GM19099 (cell line): ENCODE measurements at regions not wholly inside any gene's neighbourhood (a gene's known extent, or its start where the extent isn't known, plus 50 kb on each side); places are given as distances from the start of the nearest gene placed in this dataset.

ENCODE experiments used
- POLR2A ChIP-seq: IDR thresholded peaks from 3 replicates; pipeline ENCODE4 v1.6.1; 2011; ENCODE audit warnings: low read depth; ENCODE audit not compliant: insufficient read length; ENCODE audit errors: extremely low read depth

DNA sequence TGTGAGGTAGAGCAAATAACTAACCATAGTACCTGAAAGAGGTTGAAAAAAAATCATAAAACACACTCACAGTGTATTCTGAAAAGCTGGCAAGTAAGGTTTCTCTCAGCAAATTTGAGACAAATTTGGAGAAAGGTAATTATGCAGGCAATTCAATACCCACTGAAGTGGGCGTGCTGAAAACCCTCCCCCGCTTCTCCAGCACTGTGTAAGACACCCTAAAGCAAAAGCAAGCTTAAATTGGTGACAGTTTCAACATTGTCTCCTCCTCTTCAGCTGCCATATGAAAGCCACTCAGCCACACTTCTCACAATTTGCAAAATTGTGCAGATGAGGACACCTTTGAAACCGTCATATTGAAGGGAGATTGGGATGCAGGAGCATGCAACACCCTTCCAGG is 322.3 kb upstream of the CDH6 start:
- no peak for TF ChIP-seq POLR2A

DNA sequence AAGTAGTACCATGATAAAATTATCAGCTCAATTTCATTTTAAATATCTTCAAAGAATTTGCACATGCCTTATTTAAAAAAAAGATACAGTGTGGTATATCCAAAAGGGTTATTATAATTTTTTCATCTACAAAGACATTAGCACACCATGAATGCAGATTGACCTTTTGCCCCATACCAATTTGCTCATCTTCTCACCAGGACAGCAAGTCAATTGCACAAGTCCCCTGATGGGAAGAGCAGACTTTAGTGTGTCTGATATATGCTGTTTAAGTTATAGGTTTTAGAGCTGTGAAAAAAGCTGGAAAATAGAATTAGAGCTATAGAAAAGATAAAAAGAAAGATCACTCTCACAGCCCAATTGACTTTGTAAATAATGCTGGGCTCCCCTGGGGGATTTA is 325.8 kb upstream of the CDH6 start:
- TF ChIP-seq POLR2A, result no peak

DNA sequence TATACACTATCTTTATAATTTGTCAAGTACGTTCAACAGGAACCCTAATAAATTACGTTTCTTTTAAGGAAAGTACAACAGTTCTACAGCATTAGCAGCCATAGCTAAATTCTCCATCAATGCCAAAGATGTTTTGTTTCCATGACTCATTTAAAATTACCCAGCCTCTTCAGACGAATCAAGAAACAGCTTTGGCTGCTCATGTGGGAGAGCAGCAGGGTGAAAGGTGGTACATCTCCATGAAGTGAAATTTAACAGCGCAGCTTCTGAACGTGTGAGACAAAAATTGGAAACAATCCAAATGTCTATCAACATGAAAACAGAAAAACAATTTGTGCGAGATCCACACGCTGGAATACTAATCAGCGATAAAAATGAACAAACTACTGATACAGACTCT is 327.3 kb upstream of the CDH6 start:
- TF ChIP-seq POLR2A, result no peak

DNA sequence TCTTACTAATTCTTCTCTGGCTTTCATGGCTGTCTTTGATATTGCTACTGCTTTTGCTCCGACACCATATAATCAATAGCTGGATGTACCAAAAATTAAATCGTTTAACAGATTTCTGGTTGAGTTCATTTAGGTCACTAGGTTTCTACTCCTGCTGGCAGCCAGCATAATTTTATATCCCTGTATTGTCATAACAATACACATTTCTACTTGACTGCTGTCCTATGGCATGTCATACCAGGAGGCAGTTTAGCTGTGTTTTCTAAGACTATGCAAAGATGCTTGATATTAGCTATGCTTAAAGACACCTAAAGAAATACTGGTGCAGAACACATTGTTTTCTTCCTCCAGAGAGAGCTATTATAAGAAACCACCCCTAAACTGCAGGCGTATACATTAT is 337.2 kb upstream of the CDH6 start:
- no peak for TF ChIP-seq POLR2A

DNA sequence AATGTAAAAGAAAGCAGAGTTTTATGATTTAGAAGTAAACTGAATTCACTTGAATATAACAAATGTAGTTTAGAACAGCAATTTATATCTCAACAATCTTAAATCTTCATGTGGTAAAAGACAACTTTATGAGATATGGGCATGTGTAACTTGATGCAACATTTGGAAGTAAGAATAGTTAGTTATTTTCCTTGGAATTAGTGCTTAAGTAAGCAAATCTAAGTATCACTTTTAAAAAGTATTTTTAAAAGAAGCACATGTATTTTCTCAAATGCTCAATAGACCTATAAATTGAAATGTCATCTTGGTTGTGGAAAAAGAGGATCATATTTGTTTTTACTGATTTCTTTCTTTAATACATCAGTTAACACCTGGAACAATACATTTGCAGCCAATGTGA is 340.3 kb upstream of the CDH6 start:
- TF ChIP-seq POLR2A, result no peak

DNA sequence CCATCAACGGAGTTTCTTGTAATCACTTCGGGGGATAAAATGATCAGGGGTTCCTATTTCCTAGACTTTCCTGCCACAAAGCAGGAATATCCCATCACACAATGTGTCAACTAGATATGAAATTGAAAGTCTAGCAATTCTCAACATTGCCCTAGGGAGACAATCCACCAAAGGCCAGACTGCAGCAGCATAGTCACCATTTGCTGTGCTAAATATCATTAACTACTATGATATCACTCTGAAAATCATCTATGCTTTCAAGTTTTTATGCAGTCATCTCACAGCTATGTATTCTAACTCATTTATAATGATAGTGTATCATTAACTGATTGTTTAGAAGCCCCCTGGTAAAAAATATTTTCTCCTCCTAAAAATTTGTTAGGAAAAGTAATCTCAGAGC is 342.6 kb upstream of the CDH6 start:
- no peak for TF ChIP-seq POLR2A

DNA sequence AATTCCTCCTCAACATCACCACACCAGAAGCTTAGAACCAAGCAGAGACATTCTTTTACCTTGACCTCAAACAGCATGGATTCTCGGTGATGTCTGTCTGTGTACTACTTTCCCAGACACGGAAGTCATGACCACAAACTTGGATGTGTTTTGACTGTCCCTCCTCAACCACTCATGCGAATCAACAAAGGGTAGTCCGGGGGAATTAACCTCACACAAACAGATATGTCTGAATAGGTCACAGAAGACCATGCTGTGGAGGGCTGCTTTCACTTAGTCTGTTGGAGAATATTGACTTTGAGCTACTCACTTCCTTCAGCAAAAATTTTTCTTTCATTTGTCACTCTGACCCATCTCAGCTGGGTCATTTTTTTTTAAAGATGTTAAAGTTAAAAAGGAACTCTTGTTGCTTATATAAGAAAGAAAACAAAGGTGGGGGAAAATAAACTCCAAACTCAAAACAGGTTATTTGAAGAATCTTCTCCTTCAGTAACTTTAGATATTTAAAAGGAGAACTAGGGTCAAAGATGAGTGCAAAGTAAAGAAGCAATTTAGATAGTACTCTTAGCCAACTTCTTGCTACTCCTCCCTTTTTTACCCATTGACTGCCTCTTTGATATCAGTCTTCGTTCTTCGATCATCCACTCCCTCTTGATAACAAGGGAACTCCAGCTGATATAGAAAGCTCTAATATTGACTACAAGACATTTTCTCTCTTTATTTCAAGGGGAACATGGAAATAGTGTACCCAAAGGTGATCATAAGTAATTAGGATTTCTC is 343.4 kb upstream of the CDH6 start:
- TF ChIP-seq POLR2A, result no peak

DNA sequence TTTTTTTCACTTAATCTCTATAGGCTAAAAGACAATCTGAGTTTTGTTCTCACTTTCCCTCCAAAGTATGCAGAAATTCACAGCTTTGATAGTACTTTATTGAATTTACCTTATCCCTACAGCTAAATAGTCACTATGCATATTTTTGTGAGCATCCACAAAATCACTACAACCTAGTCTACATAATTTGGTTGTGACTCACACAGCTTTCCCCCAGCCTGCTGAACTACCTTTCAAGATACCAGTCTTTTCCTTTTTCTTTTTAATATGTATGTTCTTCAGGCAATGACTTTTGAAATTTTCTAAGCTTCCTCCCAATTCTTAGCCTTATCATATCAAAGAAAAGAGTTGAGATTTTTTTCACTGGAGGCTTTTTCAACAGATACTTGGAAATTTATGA is 347.3 kb upstream of the CDH6 start:
- no peak for TF ChIP-seq POLR2A

DNA sequence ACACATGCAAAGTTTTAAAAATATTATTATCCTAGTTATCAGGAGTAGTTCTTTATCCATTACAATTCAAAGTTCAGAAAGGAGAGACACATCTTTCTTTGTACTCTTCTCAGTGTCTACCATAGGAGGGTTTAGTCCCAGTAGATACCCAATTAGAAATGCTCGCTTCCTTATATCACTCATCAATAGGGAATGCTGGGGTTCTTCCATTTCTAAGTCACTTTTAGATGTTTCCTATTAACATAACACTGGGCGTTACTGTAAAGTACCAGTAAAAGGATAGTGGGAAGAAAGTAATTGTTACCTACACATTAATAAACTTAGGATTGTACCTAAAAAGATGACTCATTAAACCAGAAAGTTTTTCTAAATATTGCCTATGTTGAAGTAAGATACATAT is 348.3 kb upstream of the CDH6 start:
- no peak for TF ChIP-seq POLR2A

DNA sequence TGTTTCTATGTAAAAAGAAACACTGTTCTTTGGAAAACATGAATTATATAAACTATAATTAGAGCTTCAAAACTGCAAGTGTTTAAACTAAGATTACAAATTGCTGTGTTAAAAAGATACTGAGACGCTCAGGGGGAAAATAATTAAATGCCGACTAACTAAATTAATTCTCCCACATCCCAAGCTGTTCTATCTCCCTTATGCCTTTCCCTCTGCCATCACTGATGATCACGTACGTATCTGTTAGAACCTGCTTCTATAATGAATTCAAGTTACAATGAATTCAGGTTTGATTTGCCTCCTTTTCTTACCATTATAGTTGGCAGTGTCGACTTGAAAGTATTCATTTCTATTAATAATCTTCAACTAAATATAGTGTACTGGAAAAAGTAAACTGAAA is 349.9 kb upstream of the CDH6 start:
- no peak for TF ChIP-seq POLR2A

DNA sequence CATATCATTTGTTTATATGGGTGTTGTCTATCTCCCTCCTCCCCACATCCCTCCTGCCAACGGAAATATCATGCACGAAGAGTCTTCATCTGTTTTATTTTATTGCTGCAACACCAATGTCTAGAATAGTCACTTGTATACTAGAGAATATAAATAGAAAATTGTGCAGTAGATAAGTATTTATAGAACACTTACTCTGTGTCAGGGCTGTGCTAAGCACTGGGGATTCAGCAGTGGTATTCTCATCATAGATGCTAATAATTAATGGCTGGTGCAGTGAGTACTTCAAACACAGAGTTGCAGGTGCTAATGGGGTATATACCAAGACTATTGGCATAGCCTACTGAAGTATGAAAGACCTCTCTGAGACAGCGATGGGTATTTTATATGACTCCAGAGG is 353.5 kb upstream of the CDH6 start:
- no peak for TF ChIP-seq POLR2A

DNA sequence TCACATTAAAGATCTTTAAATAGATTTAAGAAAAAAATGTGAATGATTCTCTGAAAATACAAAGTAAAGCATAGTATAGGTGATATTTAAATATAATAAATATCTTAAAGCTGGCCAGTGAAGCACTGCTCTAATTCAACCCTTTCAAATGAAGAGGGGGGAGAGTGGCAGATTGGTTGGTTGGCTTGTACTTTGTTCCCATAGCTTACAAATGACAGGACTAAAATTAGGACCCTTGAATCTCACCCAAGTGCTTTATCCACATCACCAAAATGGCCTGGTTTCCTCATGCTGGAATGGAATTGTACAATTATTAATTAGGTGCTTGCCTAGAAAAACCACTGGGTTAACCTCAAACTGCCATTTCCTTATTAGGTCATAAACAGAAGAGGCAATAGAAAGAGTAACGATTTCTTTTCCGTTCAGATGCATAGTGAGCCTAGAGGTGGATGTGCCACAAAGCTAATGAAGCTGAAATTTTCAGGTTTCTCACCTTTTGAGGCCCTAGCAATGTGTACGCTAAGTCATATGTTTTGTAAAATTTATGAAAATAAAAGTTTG is 354.5 kb upstream of the CDH6 start:
- TF ChIP-seq POLR2A, result no peak

DNA sequence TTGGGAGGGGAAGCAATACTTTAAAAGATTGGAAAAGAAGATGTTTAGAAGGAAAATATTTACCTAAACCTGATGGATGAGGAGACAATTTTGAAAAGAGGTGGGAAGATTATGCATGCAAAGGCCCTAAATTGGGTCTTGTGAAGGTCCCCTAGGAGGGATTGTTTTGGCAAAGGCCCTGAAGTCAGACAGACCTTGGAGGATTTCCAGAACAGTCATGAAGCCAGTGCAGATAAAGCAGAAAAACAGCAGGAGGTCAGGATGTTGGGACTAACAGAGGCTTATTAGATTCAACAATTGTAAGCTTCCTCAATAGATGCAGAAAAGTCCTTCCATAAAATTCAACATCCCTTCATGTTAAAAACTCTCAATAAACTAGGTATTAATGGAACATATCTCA is 361.0 kb upstream of the CDH6 start:
- TF ChIP-seq POLR2A, result no peak

DNA sequence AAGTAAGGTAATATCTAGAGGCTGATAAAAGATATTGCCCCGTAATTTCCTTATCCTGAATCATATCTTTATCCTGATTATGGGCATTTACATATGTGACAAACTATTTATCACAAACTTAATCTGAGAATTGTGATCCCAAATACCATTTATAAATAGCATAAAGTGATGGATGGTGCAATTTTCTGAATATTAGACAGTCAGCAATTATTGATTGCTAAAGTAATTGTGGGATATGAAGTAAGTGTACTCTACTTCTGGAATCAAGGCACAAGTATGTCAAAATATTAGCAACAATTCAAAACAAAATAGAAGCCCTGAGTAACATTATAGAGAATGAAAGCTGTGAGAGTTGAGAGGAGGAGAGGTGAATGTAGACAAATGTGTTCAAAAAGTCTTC is 361.9 kb upstream of the CDH6 start:
- no peak for TF ChIP-seq POLR2A

DNA sequence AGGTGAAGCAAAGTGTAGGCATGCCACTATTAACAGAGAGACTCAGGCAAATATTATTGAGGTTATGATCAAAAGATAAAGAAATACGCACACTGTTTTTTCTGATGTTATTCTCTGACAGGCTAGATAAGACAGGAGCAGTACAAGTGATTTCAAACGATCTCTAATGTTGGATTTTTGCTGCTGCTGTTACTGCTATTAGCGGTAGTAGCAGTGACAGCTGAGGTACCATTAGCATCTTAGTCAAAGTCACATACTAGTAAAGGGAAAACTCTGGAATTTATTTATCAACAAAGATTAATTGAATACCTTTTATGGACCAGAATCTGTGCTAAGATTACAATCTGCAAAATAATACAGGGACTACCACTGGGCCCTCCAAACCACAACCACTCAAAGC is 362.4 kb upstream of the CDH6 start:
- no peak for TF ChIP-seq POLR2A

DNA sequence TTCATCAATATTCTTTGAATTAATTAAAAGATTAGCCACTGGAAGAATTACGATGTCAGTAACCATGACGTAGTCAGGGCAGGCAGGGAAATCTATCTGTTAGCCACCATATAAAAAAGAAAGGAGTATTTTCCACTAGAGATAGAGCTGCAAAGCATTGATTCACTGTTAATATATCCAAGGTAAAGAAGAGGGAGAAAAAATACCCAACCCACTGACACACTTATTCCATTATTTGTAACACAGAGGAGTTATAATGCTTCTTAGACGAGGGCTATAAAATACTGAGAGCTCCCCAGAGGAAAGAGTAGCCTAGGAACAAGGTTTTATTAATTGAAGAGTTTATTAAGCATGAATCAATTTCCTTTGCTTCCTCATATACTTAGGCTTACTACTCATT is 382.2 kb upstream of the CDH6 start:
- TF ChIP-seq POLR2A, result no peak

DNA sequence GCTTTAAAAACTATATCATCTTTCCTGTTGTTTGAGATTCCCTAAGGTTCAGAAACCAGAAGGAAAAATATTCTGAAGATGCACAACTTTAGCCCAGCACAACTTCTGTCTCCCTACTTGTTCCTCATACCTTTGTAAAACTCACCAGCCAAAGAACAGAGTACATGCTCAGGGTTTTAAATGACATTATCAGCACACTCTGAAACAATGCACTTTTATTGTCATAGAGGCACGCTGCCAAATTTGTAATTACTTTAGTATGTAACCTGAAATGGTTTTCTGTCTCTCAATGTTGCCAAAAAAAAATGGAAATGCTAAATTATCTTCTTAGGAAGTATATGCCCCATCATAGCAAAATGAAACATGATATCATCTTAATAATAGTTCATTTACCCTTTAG is 383.6 kb upstream of the CDH6 start:
- TF ChIP-seq POLR2A, result no peak
